Prostate gland (tissue), 2 donors: ENCODE measurements at regions not wholly inside any gene's neighbourhood (a gene's known extent, or its start where the extent isn't known, plus 50 kb on each side); places are given as distances from the start of the nearest gene placed in this dataset.

Experiments
- CTCF ChIP-seq, 4 experiments: fragments of 200-600 bp in 2 of 4; fragments of 450-650 bp in 2 of 4; sonication (generic) in 2 of 4; IDR thresholded peaks; 1 replicate in 3 of 4; 2 replicates in 1 of 4; pipeline ENCODE4 v1.5.1; 2016 to 2019; ENCODE audit warnings: antibody characterized with exemption in 4 of 4, mild to moderate bottlenecking in 2 of 4, moderate library complexity in 2 of 4
- POLR2A ChIP-seq: fragments of 450-650 bp; IDR thresholded peaks from one replicate; pipeline ENCODE4 v1.6.1; 2016; ENCODE audit warnings: antibody characterized with exemption, mild to moderate bottlenecking
- POLR2AphosphoS5 ChIP-seq: sonication (generic); formaldehyde crosslinking; IDR thresholded peaks from one replicate; pipeline ENCODE4 v1.6.1; 2017; ENCODE audit warnings: antibody characterized with exemption

- TF ChIP-seq CTCF (IDR thresholded peaks at IDR 0.05) (no peak), POLR2AphosphoS5 (no peak), POLR2A (no peak)
These were observed 255.4 kb upstream of the IRF2BP2 start for GRCh38 chr1:234865171-234866006.
